ENCODE measurements at regions not wholly inside any gene's neighbourhood (a gene's known extent, or its start where the extent isn't known, plus 50 kb on each side); places are given as distances from the start of the nearest gene placed in this dataset.

- in situ Hi-C loops (cut with MboI; ENCODE audit: low sequenced_read_pairs, unreplicated experiment) = loop anchor here (25.0 kb wide), 1 partner anchor 113 kb away; no protein-coding TSS in a partner anchor
- TF ChIP-seq CTCF (IDR thresholded peaks at IDR 0.05; ENCODE audit: borderline replicate concordance, control extremely low read depth, extremely low read depth, insufficient read depth, missing control alignments) = no peak
- DNase-seq (ENCODE audit: low spot score) = no peak
Measured at GRCh38 chr20:24798930-24799705, 150.0 kb upstream of the CST7 start.

GRCh38 chr20:24799971-24800580, 149.0 kb upstream of the CST7 start:
- in situ Hi-C loops (cut with MboI; ENCODE audit: low sequenced_read_pairs, unreplicated experiment) = loop anchor here (25.0 kb wide), 1 partner anchor 112 kb away; no protein-coding TSS in a partner anchor
- TF ChIP-seq CTCF (IDR thresholded peaks at IDR 0.05; ENCODE audit: borderline replicate concordance, control extremely low read depth, extremely low read depth, insufficient read depth, missing control alignments) = no peak
- no peak for DNase-seq (ENCODE audit: low spot score)

- in situ Hi-C loops (cut with MboI; ENCODE audit: low sequenced_read_pairs, unreplicated experiment) = no loop called here
- DNase-seq (ENCODE audit: low spot score) = no peak
- no peak for TF ChIP-seq CTCF (IDR thresholded peaks at IDR 0.05; ENCODE audit: borderline replicate concordance, control extremely low read depth, extremely low read depth, insufficient read depth, missing control alignments)
Measured at GRCh38 chr20:24802286-24802820, 146.7 kb upstream of the CST7 start.

- TF ChIP-seq CTCF (IDR thresholded peaks at IDR 0.05; ENCODE audit: borderline replicate concordance, control extremely low read depth, extremely low read depth, insufficient read depth, missing control alignments) = no peak
- in situ Hi-C loops (cut with MboI; ENCODE audit: low sequenced_read_pairs, unreplicated experiment) = no loop called here
- DNase-seq (ENCODE audit: low spot score) = no peak
Measured at GRCh38 chr20:24804481-24805206, 144.4 kb upstream of the CST7 start.

GRCh38 chr20:24805456-24806238, 143.4 kb upstream of the CST7 start:
- in situ Hi-C loops (cut with MboI; ENCODE audit: low sequenced_read_pairs, unreplicated experiment) = no loop called here

More at GRCh38 chr20:24805456-24806238, 143.4 kb upstream of the CST7 start:
- TF ChIP-seq CTCF (IDR thresholded peaks at IDR 0.05; ENCODE audit: borderline replicate concordance, control extremely low read depth, extremely low read depth, insufficient read depth, missing control alignments) = no peak
- no peak for DNase-seq (ENCODE audit: low spot score)

Measured in GM13976 (cell line).